ENCODE measurements at regions not wholly inside any gene's neighbourhood (a gene's known extent, or its start where the extent isn't known, plus 50 kb on each side); places are given as distances from the start of the nearest gene placed in this dataset.
A peak's percentile ranks its signal among the peaks of the same experiment; 100 is the strongest.

GRCh38 chr9:36487482-36488388, 85.0 kb upstream of the MELK start:
- Histone ChIP-seq H3K27ac (ENCODE audit: low read length) (peak overlapping the region; percentile 90), H3K27me3 (ENCODE audit: control insufficient read depth, insufficient read depth) (no peaks in the 10 kb centered on the region), H3K4me3 (ENCODE audit: low read length) (peak overlapping the region; percentile 98), H3K9me3 (ENCODE audit: control insufficient read depth, low read length) (no peaks in the 10 kb centered on the region), H3K4me1 (ENCODE audit: control insufficient read depth, insufficient read depth, low read length) (peaks cover 2% of the 10 kb centered on the region)
- intact Hi-C loops (cut with DNase I) = loop anchor here in 1 of 4 donors (10.0 kb wide), 1 partner anchor 83 kb away; the partner anchor contains the start of gene RNF38
- ATAC-seq = peak; percentile 99
- WGBS = under 1% methylated on average over 89 of the region's 94 CpGs
- peak; percentile 95 to 98 (median 97) for DNase-seq

- Histone ChIP-seq H3K27me3 (ENCODE audit: control insufficient read depth, insufficient read depth) (no peaks in the 10 kb centered on the region), H3K4me1 (ENCODE audit: control insufficient read depth, insufficient read depth, low read length) (peaks cover 2% of the 10 kb centered on the region), H3K4me3 (ENCODE audit: low read length) (peak overlapping the region; percentile 98), H3K27ac (ENCODE audit: low read length) (peak overlapping the region; percentile 90), H3K9me3 (ENCODE audit: control insufficient read depth, low read length) (no peaks in the 10 kb centered on the region)
- WGBS = under 1% methylated on average over 62 of the region's 63 CpGs
- DNase-seq = peak; percentile 67 to 87 (median 86)
- ATAC-seq = peak; percentile 42 to 64
- intact Hi-C loops (cut with DNase I) = loop anchor here in 1 of 4 donors (10.0 kb wide), 1 partner anchor 82 kb away; the partner anchor contains the start of gene RNF38
These were observed 85.7 kb upstream of the MELK start for GRCh38 chr9:36486933-36487481.

- Histone ChIP-seq H3K27ac (ENCODE audit: low read length) (peak overlapping the region; percentile 90), H3K4me1 (ENCODE audit: control insufficient read depth, insufficient read depth, low read length) (peaks cover 2% of the 10 kb centered on the region), H3K9me3 (ENCODE audit: control insufficient read depth, low read length) (no peaks in the 10 kb centered on the region), H3K4me3 (ENCODE audit: low read length) (peak overlapping the region; percentile 98), H3K27me3 (ENCODE audit: control insufficient read depth, insufficient read depth) (no peaks in the 10 kb centered on the region)
- 1% methylated on average over 24 of the region's 24 CpGs for WGBS
- intact Hi-C loops (cut with DNase I) = loop anchor here in 1 of 4 donors (10.0 kb wide), 1 partner anchor 82 kb away; the partner anchor contains the start of gene RNF38
- DNase-seq = peak in 1 of 3 donors; percentile 47
- peak in 1 of 2 donors; percentile 5 for ATAC-seq
These were observed 86.3 kb upstream of the MELK start for GRCh38 chr9:36486329-36486932.

GRCh38 chr9:36485647-36486328, 85.7 kb upstream of the RNF38 start:
- peak overlapping the region; percentile 98 for H3K4me3 ChIP-seq (ENCODE audit: low read length)
- peaks cover 2% of the 10 kb centered on the region for H3K4me1 ChIP-seq (ENCODE audit: control insufficient read depth, insufficient read depth, low read length)
- 10% methylated on average over 11 of the region's 11 CpGs for WGBS
- ATAC-seq = no peak
- peak overlapping the region; percentile 90 for H3K27ac ChIP-seq (ENCODE audit: low read length)
- H3K9me3 ChIP-seq (ENCODE audit: control insufficient read depth, low read length) = no peaks in the 10 kb centered on the region
- no peak for DNase-seq
- H3K27me3 ChIP-seq (ENCODE audit: control insufficient read depth, insufficient read depth) = no peaks in the 10 kb centered on the region
- intact Hi-C loops (cut with DNase I) = loop anchor here in 1 of 4 donors (10.0 kb wide), 1 partner anchor 81 kb away; the partner anchor contains the start of gene RNF38

GRCh38 chr9:36484124-36484523, 84.1 kb upstream of the RNF38 start:
- no peak for ATAC-seq
- H3K4me3 ChIP-seq (ENCODE audit: low read length) = no peak overlapping the region
- no peaks in the 10 kb centered on the region for H3K9me3 ChIP-seq (ENCODE audit: control insufficient read depth, low read length)
- DNase-seq = no peak
- no peaks in the 10 kb centered on the region for H3K27me3 ChIP-seq (ENCODE audit: control insufficient read depth, insufficient read depth)
- 89% methylated on average over 3 of the region's 3 CpGs for WGBS
- no peak overlapping the region for H3K27ac ChIP-seq (ENCODE audit: low read length)
- intact Hi-C loops (cut with DNase I) = loop anchor here in 1 of 4 donors (10.0 kb wide), 1 partner anchor 79 kb away; the partner anchor contains the start of gene RNF38
- peaks cover 6% of the 10 kb centered on the region for H3K4me1 ChIP-seq (ENCODE audit: control insufficient read depth, insufficient read depth, low read length)

- no peaks in the 10 kb centered on the region for H3K27me3 ChIP-seq (ENCODE audit: control insufficient read depth, insufficient read depth)
- H3K4me1 ChIP-seq (ENCODE audit: control insufficient read depth, insufficient read depth, low read length) = peaks cover 5% of the 10 kb centered on the region
- DNase-seq = no peak
- intact Hi-C loops (cut with DNase I) = no loop called here
- peak; percentile 28 to 48 for ATAC-seq
- peak overlapping the region; percentile 19 for H3K27ac ChIP-seq (ENCODE audit: low read length)
- H3K9me3 ChIP-seq (ENCODE audit: control insufficient read depth, low read length) = no peaks in the 10 kb centered on the region
- H3K4me3 ChIP-seq (ENCODE audit: low read length) = no peak overlapping the region
- WGBS = 60% methylated on average over 4 of the region's 4 CpGs
These were observed 79.0 kb upstream of the RNF38 start for GRCh38 chr9:36479101-36479500.

GRCh38 chr9:36471359-36471758, 71.3 kb upstream of the RNF38 start:
- Histone ChIP-seq H3K4me1 (ENCODE audit: control insufficient read depth, insufficient read depth, low read length) (peaks cover 6% of the 10 kb centered on the region), H3K27me3 (ENCODE audit: control insufficient read depth, insufficient read depth) (no peaks in the 10 kb centered on the region), H3K9me3 (ENCODE audit: control insufficient read depth, low read length) (no peaks in the 10 kb centered on the region), H3K27ac (ENCODE audit: low read length) (peak overlapping the region; percentile 64), H3K4me3 (ENCODE audit: low read length) (peak overlapping the region; percentile 48)
- intact Hi-C loops (cut with DNase I) = no loop called here
- 26% methylated on average over 3 of the region's 3 CpGs for WGBS
- DNase-seq (no peak), ATAC-seq (no peak)

- H3K27ac ChIP-seq (ENCODE audit: low read length) = peak overlapping the region; percentile 91
- H3K27me3 ChIP-seq (ENCODE audit: control insufficient read depth, insufficient read depth) = no peaks in the 10 kb centered on the region
- WGBS = 18% methylated on average over 7 of the region's 7 CpGs
- ATAC-seq = peak; percentile 91 to 94
- H3K9me3 ChIP-seq (ENCODE audit: control insufficient read depth, low read length) = no peaks in the 10 kb centered on the region
- peak; percentile 53 to 86 (median 83) for DNase-seq
- H3K4me3 ChIP-seq (ENCODE audit: low read length) = peak overlapping the region; percentile 48
- intact Hi-C loops (cut with DNase I) = no loop called here
- H3K4me1 ChIP-seq (ENCODE audit: control insufficient read depth, insufficient read depth, low read length) = peaks cover 6% of the 10 kb centered on the region
These were observed 70.7 kb upstream of the RNF38 start for GRCh38 chr9:36470643-36471290.

- no peak overlapping the region for H3K27ac ChIP-seq (ENCODE audit: low read length)
- no peaks in the 10 kb centered on the region for H3K9me3 ChIP-seq (ENCODE audit: control insufficient read depth, low read length)
- WGBS = 89% methylated on average over 2 of the region's 2 CpGs
- no peak for ATAC-seq
- peaks cover 3% of the 10 kb centered on the region for H3K4me1 ChIP-seq (ENCODE audit: control insufficient read depth, insufficient read depth, low read length)
- intact Hi-C loops (cut with DNase I) = no loop called here
- no peak for DNase-seq
- no peaks in the 10 kb centered on the region for H3K27me3 ChIP-seq (ENCODE audit: control insufficient read depth, insufficient read depth)
- no peak overlapping the region for H3K4me3 ChIP-seq (ENCODE audit: low read length)
These were observed 63.4 kb upstream of the RNF38 start for GRCh38 chr9:36463467-36463866.

GRCh38 chr9:36462245-36462644, 62.2 kb upstream of the RNF38 start:
- WGBS = 88% methylated on average over 4 of the region's 4 CpGs
- peaks cover 3% of the 10 kb centered on the region for H3K4me1 ChIP-seq (ENCODE audit: control insufficient read depth, insufficient read depth, low read length)
- no peak for ATAC-seq
- H3K27me3 ChIP-seq (ENCODE audit: control insufficient read depth, insufficient read depth) = no peaks in the 10 kb centered on the region
- no peaks in the 10 kb centered on the region for H3K9me3 ChIP-seq (ENCODE audit: control insufficient read depth, low read length)
- H3K4me3 ChIP-seq (ENCODE audit: low read length) = no peak overlapping the region
- intact Hi-C loops (cut with DNase I) = no loop called here
- DNase-seq = no peak
- H3K27ac ChIP-seq (ENCODE audit: low read length) = no peak overlapping the region

Data from right cardiac atrium (tissue), 5 donors.